ENCODE measurements at regions not wholly inside any gene's neighbourhood (a gene's known extent, or its start where the extent isn't known, plus 50 kb on each side); places are given as distances from the start of the nearest gene placed in this dataset.

DNA sequence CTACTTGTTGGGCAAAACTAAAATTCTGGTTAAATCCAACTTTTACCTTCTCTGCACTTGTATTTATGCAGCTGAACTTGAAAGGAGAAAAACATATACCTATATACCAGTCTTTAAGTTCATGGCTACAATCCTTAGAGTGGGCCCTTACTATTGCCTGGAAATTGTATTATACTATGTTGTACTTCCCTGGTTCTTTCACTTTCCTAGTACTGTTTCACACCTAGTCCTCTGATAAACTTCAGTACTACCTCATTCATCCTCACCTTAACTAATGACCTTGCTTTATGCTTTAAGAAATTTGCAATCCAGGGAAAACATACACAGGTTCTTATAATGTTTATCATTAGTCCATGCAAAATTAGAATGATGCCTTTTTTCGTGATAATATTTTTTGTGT is 103.8 kb downstream of the HAUS1 start:
- Histone ChIP-seq H3K9me2 (ENCODE audit: insufficient read depth, low read length) (no peaks in the 10 kb centered on the region), H3K9ac (ENCODE audit: low read length) (no peak overlapping the region), H3K27me3 (ENCODE audit: insufficient read depth, low read depth, low read length) (no peaks in the 10 kb centered on the region), H4K20me1 (ENCODE audit: insufficient read depth) (no peaks in the 10 kb centered on the region), H3K4me3 (ENCODE audit: low read length) (no peak overlapping the region), H3K9me3 (ENCODE audit: low read length) (no peaks in the 10 kb centered on the region), H3K27ac (ENCODE audit: low read length) (no peak overlapping the region), H3F3A (ENCODE audit: insufficient read depth, low read length, poor library complexity, severe bottlenecking) (no peaks in the 10 kb centered on the region), H3K79me2 (replicated peaks; ENCODE audit: insufficient read depth, low read length) (peaks cover 13% of the 10 kb centered on the region), H2AFZ (ENCODE audit: low read depth, low read length) (no peak overlapping the region), H3K4me2 (ENCODE audit: low read length) (no peak overlapping the region), H3K36me3 (ENCODE audit: insufficient read depth, low read length) (no peaks in the 10 kb centered on the region)
- TF ChIP-seq MXI1 (conservative IDR thresholded peaks at IDR 0.05; ENCODE audit: poor library complexity, severe bottlenecking) (no peak), RAD21 (conservative IDR thresholded peaks at IDR 0.05) (no peak)
- TF ChIP-seq, protein P1, sequence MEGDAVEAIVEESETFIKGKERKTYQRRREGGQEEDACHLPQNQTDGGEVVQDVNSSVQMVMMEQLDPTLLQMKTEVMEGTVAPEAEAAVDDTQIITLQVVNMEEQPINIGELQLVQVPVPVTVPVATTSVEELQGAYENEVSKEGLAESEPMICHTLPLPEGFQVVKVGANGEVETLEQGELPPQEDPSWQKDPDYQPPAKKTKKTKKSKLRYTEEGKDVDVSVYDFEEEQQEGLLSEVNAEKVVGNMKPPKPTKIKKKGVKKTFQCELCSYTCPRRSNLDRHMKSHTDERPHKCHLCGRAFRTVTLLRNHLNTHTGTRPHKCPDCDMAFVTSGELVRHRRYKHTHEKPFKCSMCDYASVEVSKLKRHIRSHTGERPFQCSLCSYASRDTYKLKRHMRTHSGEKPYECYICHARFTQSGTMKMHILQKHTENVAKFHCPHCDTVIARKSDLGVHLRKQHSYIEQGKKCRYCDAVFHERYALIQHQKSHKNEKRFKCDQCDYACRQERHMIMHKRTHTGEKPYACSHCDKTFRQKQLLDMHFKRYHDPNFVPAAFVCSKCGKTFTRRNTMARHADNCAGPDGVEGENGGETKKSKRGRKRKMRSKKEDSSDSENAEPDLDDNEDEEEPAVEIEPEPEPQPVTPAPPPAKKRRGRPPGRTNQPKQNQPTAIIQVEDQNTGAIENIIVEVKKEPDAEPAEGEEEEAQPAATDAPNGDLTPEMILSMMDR (IDR thresholded peaks at IDR 0.05; ENCODE audit: poor library complexity, severe bottlenecking): no peak
- TF ChIP-seq, protein P2, sequence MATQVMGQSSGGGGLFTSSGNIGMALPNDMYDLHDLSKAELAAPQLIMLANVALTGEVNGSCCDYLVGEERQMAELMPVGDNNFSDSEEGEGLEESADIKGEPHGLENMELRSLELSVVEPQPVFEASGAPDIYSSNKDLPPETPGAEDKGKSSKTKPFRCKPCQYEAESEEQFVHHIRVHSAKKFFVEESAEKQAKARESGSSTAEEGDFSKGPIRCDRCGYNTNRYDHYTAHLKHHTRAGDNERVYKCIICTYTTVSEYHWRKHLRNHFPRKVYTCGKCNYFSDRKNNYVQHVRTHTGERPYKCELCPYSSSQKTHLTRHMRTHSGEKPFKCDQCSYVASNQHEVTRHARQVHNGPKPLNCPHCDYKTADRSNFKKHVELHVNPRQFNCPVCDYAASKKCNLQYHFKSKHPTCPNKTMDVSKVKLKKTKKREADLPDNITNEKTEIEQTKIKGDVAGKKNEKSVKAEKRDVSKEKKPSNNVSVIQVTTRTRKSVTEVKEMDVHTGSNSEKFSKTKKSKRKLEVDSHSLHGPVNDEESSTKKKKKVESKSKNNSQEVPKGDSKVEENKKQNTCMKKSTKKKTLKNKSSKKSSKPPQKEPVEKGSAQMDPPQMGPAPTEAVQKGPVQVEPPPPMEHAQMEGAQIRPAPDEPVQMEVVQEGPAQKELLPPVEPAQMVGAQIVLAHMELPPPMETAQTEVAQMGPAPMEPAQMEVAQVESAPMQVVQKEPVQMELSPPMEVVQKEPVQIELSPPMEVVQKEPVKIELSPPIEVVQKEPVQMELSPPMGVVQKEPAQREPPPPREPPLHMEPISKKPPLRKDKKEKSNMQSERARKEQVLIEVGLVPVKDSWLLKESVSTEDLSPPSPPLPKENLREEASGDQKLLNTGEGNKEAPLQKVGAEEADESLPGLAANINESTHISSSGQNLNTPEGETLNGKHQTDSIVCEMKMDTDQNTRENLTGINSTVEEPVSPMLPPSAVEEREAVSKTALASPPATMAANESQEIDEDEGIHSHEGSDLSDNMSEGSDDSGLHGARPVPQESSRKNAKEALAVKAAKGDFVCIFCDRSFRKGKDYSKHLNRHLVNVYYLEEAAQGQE (IDR thresholded peaks at IDR 0.05; ENCODE audit: borderline replicate concordance): no peak

GRCh38 chr18:46209161-46209560 is 105.0 kb downstream of the HAUS1 start:
- TF ChIP-seq, protein P2 (IDR thresholded peaks at IDR 0.05; ENCODE audit: borderline replicate concordance): no peak
- no peak for TF ChIP-seq SMC3 (conservative IDR thresholded peaks at IDR 0.05; ENCODE audit: poor library complexity)
- H3K9ac ChIP-seq (ENCODE audit: low read length): no peak overlapping the region
- H3F3A ChIP-seq (ENCODE audit: insufficient read depth, low read length, poor library complexity, severe bottlenecking): no peaks in the 10 kb centered on the region
- no peaks in the 10 kb centered on the region for H3K27me3 ChIP-seq (ENCODE audit: insufficient read depth, low read depth, low read length)
- H3K9me3 ChIP-seq (ENCODE audit: low read length): no peaks in the 10 kb centered on the region
- H3K27ac ChIP-seq (ENCODE audit: low read length): no peak overlapping the region
- H4K20me1 ChIP-seq (ENCODE audit: insufficient read depth): no peaks in the 10 kb centered on the region
- H2AFZ ChIP-seq (ENCODE audit: low read depth, low read length): no peak overlapping the region
- no peaks in the 10 kb centered on the region for H3K9me2 ChIP-seq (ENCODE audit: insufficient read depth, low read length)
- peaks cover 11% of the 10 kb centered on the region for H3K79me2 ChIP-seq (replicated peaks; ENCODE audit: insufficient read depth, low read length)
- H3K4me2 ChIP-seq (ENCODE audit: low read length): no peak overlapping the region
- no peaks in the 10 kb centered on the region for H3K36me3 ChIP-seq (ENCODE audit: insufficient read depth, low read length)
- H3K4me3 ChIP-seq (ENCODE audit: low read length): no peak overlapping the region

Data from neural cell (in vitro differentiated cells).